ENCODE measurements at regions not wholly inside any gene's neighbourhood (a gene's known extent, or its start where the extent isn't known, plus 50 kb on each side); places are given as distances from the start of the nearest gene placed in this dataset.

DNA sequence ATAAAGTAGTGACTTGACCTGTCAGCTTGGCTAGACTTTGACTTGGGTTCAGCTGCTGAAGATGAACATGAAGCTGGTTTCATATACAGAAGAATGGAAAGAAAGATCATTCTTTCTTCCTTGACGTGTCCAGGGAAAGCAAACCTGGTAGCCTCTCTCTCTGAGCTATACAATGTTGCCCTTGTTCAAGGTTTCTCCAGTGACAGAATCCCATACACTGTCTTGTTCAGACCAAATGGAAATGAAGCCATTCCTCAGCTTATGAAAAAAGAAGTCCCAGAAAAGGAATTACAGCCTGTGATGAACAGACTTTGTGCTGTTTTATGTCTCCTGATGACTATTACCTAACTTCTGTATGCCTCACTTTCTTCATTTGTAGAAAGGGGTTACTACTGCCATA lies 349.8 kb upstream of the KLF4 start:
- no peaks in the 10 kb centered on the region for H3K36me3 ChIP-seq (ENCODE audit: control insufficient read depth in 2 of 2, extremely low read depth in 1 of 2, insufficient read depth in 2 of 2, low read length in 2 of 2)
- H3K27ac ChIP-seq (ENCODE audit: insufficient read depth, low read depth, low read length) = no peak overlapping the region
- intact Hi-C loops (cut with micrococcal nuclease) = no loop called here
- no peaks in the 10 kb centered on the region for H3K27me3 ChIP-seq (ENCODE audit: control insufficient read depth in 2 of 2, insufficient read depth in 2 of 2, low read length in 2 of 2)
- H3K4me1 ChIP-seq (ENCODE audit: control insufficient read depth, extremely low read depth, insufficient read depth, low read length) = no peaks in the 10 kb centered on the region
- TF ChIP-seq MYC (IDR thresholded peaks at IDR 0.05; ENCODE audit: low read depth, low read length) (no peak), POLR2A (IDR thresholded peaks at IDR 0.05; ENCODE audit: low read depth, low read length) (no peak), EZH2 (IDR thresholded peaks at IDR 0.05; ENCODE audit: borderline replicate concordance, low read depth, low read length, severe bottlenecking) (no peak), GATA2 (IDR thresholded peaks at IDR 0.05; ENCODE audit: insufficient read depth, insufficient read length, low read depth, low read length) (no peak), FOS (IDR thresholded peaks at IDR 0.05; ENCODE audit: borderline replicate concordance, insufficient read depth, low read length) (no peak), POLR2AphosphoS5 (IDR thresholded peaks at IDR 0.05; ENCODE audit: insufficient read depth, low read depth, low read length) (no peak), JUN (IDR thresholded peaks at IDR 0.05; ENCODE audit: borderline replicate concordance, insufficient read depth, insufficient read length, low read depth) (no peak)
- TF ChIP-seq, protein P1, sequence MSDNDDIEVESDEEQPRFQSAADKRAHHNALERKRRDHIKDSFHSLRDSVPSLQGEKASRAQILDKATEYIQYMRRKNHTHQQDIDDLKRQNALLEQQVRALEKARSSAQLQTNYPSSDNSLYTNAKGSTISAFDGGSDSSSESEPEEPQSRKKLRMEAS (IDR thresholded peaks at IDR 0.05; ENCODE audit: insufficient read depth, insufficient read length) = no peak
- TF ChIP-seq, protein P2, sequence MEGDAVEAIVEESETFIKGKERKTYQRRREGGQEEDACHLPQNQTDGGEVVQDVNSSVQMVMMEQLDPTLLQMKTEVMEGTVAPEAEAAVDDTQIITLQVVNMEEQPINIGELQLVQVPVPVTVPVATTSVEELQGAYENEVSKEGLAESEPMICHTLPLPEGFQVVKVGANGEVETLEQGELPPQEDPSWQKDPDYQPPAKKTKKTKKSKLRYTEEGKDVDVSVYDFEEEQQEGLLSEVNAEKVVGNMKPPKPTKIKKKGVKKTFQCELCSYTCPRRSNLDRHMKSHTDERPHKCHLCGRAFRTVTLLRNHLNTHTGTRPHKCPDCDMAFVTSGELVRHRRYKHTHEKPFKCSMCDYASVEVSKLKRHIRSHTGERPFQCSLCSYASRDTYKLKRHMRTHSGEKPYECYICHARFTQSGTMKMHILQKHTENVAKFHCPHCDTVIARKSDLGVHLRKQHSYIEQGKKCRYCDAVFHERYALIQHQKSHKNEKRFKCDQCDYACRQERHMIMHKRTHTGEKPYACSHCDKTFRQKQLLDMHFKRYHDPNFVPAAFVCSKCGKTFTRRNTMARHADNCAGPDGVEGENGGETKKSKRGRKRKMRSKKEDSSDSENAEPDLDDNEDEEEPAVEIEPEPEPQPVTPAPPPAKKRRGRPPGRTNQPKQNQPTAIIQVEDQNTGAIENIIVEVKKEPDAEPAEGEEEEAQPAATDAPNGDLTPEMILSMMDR (IDR thresholded peaks at IDR 0.05; ENCODE audit: extremely low read depth in 1 of 2, insufficient read depth in 1 of 2, low read depth in 1 of 2, low read length in 2 of 2) = no peak
- ChIA-PET POLR2A (no interaction called here), CTCF (interaction anchor here (1.7 to 2.7 kb wide), 2 partner anchors 10 to 352 kb away, joined by 3 to 10 read pairs; no protein-coding TSS in a partner anchor)
- dilution Hi-C loops (cut with MboI; ENCODE audit: extremely low pct_ligation_motif_present, low sequenced_read_pairs) = no loop called here
- no TSS peak for BruUV-seq (replicated peaks)
- H3K4me2 ChIP-seq (ENCODE audit: insufficient read depth, low read length) = no peak overlapping the region
- H3K4me3 ChIP-seq (replicated peaks in 1 of 3; ENCODE audit: insufficient read depth in 1 of 3, low read depth in 1 of 3, low read length in 3 of 3) = no peak overlapping the region
- no peaks in the 10 kb centered on the region for H3K79me2 ChIP-seq (ENCODE audit: control insufficient read depth, insufficient read depth, low read length)
- no peaks in the 10 kb centered on the region for H3K9me3 ChIP-seq (replicated peaks; ENCODE audit: control insufficient read depth, insufficient read depth, low read length)
- H3K9ac ChIP-seq (replicated peaks; ENCODE audit: extremely low read depth, insufficient read depth, low read length) = no peak overlapping the region
- no peak overlapping the region for H2AFZ ChIP-seq (ENCODE audit: low read depth, low read length)
- H3K9me1 ChIP-seq (replicated peaks; ENCODE audit: control insufficient read depth, extremely low read depth, insufficient read depth, low read length) = no peaks in the 10 kb centered on the region
- no peaks in the 10 kb centered on the region for H4K20me1 ChIP-seq (replicated peaks; ENCODE audit: control insufficient read depth, extremely low read depth, insufficient read depth, low read length)
- DNase-seq (ENCODE audit: low read depth, low spot score) (no peak), FAIRE-seq (no peak)

Measured in endothelial cell of umbilical vein (primary cell).